Prostate gland (tissue), 2 donors: ENCODE measurements at regions not wholly inside any gene's neighbourhood (a gene's known extent, or its start where the extent isn't known, plus 50 kb on each side); places are given as distances from the start of the nearest gene placed in this dataset.

Source experiments
- POLR2A ChIP-seq: fragments of 450-650 bp; IDR thresholded peaks from one replicate; pipeline ENCODE4 v1.6.1; 2016; ENCODE audit warnings: antibody characterized with exemption, mild to moderate bottlenecking
- POLR2AphosphoS5 ChIP-seq: sonication (generic); formaldehyde crosslinking; IDR thresholded peaks from one replicate; pipeline ENCODE4 v1.6.1; 2017; ENCODE audit warnings: antibody characterized with exemption
- TF ChIP-seq, protein P1 (sequence below), 4 experiments: fragments of 200-600 bp in 2 of 4; fragments of 450-650 bp in 2 of 4; sonication (generic) in 2 of 4; IDR thresholded peaks; 1 replicate in 3 of 4; 2 replicates in 1 of 4; pipeline ENCODE4 v1.5.1; 2016 to 2019; ENCODE audit warnings: antibody characterized with exemption in 4 of 4, mild to moderate bottlenecking in 2 of 4, moderate library complexity in 2 of 4

DNA sequence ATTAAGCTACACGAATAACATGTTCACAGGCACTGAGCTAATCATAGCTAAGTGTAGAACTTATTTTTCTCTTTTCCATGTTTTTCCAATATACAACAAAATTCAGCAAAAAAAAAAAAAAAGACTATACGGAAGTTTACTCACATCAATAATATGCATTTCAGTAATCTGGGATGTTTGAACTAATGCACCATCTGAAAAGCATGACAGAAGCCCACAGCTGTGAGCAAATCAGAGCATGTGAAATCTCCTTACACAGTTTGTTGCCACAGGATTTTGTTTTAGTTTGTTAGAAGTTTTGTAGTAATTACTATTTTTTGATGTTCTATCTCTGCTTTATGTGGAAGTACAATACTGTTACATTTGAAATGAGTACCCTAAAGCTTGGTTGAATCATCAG, 1051.7 kb downstream of the TTLL7 start:
- TF ChIP-seq, protein P1, sequence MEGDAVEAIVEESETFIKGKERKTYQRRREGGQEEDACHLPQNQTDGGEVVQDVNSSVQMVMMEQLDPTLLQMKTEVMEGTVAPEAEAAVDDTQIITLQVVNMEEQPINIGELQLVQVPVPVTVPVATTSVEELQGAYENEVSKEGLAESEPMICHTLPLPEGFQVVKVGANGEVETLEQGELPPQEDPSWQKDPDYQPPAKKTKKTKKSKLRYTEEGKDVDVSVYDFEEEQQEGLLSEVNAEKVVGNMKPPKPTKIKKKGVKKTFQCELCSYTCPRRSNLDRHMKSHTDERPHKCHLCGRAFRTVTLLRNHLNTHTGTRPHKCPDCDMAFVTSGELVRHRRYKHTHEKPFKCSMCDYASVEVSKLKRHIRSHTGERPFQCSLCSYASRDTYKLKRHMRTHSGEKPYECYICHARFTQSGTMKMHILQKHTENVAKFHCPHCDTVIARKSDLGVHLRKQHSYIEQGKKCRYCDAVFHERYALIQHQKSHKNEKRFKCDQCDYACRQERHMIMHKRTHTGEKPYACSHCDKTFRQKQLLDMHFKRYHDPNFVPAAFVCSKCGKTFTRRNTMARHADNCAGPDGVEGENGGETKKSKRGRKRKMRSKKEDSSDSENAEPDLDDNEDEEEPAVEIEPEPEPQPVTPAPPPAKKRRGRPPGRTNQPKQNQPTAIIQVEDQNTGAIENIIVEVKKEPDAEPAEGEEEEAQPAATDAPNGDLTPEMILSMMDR (IDR thresholded peaks at IDR 0.05): no peak
- TF ChIP-seq POLR2A: no peak
- no peak for TF ChIP-seq POLR2AphosphoS5
